Hematopoietic multipotent progenitor cell treated with erythropoietin and hydrocortisone succinate and interleukin-3 and kit ligand, for 8 days (in vitro differentiated cells): ENCODE measurements at regions not wholly inside any gene's neighbourhood (a gene's known extent, or its start where the extent isn't known, plus 50 kb on each side); places are given as distances from the start of the nearest gene placed in this dataset.
"Not testable (repeated sequence)": the region's sequence is repeated elsewhere in the genome, so short reads cannot be mapped to it uniquely, and the experiment has no call there.

Source experiments
- DNase-seq: peaks from one replicate; pipeline ENCODE4 v3.0.0-alpha.2; 2015

DNA sequence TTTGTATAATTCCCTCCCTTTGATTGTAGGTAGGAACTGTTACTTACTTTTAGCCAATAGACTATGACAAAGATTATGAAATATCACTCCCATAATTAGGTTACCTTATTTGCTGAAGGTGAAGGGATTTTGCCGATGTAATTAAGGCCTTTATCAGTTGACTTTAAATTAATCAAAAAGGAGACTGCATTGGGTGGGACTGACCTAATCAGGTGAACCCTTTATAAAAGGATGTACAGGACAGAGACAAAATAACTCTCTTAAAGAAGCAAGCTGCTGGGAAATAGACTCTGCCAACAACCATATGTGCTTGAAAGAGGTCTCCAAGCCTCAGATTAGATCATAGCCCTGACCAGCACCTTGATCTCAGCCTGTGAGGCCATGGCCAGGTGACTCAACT, 167.6 kb downstream of the SOX3 start:
- no peak for DNase-seq

GRCh38 chrX:140318296-140318695, 186.6 kb downstream of the SOX3 start:
- no peak for DNase-seq

DNA sequence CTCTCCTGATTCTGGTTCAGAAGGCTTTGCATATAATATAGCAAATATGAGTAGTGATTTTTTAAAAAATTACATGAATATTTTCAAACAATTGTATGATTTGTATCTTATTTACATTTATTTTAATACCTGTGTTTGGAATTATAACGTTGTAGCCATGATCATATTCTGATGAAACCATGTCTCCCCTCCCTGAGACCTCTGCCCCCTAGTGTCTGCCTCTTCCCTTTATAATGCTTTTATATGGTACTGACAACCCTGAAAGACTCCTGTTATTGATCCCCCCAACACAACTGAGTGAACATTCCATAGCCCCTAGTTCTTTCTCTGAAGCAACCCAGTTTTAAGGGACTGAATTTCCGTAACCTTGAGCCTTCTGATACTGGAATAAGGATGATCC, 187.4 kb downstream of the SOX3 start:
- DNase-seq, result no peak

GRCh38 chrX:140298960-140299825, 205.7 kb downstream of the SOX3 start:
- no peak for DNase-seq

DNA sequence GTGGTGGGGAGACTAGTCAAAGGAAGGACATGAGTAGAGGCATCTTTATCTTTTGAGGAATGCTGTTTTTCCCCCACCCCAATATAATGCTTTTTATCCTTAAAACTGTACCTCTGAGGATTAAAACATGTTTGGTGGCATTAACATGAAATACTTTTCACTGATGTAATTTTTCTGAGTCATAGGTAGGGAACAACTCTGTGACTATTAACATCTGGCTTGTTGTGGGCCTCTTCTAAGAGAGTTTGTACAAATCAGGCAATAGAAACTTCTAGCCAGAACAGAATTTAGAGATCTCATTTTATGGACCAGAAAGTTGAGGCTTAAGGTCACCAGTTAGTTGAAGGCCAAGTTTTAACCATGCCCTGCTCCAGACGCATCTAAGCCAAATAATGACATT, 207.6 kb downstream of the SOX3 start:
- DNase-seq, result no peak

DNA sequence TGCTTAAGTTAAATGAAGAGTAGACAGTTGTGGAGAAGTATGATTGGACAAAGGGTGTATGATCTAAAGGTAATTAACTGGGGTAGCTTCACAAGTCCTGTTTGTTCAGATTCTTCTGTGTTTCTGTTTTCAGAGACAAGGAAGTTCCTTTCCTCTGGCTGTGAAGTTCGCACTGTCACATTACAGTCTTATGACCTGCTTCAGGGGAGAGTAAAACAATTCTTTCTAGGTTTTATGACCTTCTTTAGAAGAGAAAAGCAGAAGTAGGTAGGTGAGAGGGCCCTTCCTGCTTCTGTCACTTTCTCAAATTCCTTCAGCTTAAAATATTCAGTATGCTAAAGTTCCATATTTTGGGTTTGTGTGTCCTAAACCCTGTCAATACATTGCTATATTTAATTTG, 211.9 kb downstream of the SOX3 start:
- DNase-seq, result no peak

DNA sequence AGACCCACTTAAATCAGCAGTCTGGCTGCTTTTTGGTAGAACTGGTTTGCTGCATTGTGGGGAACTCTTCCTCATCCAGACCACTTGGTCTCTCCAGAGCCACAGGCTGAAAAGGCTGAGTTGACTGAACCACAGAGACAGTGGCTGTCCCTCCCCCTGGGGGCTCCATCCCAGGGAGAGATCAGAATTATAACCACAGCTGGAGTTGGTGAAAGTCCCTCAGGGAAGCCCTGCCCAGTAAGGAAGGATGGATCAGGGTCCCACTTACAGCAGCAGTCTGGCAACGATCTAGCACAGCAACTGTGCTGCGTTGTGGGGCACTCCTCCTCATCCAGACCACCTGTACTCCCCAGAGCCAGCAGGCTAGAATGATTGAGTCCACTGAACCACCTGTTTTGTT, 212.7 kb downstream of the SOX3 start:
- no peak for DNase-seq

DNA sequence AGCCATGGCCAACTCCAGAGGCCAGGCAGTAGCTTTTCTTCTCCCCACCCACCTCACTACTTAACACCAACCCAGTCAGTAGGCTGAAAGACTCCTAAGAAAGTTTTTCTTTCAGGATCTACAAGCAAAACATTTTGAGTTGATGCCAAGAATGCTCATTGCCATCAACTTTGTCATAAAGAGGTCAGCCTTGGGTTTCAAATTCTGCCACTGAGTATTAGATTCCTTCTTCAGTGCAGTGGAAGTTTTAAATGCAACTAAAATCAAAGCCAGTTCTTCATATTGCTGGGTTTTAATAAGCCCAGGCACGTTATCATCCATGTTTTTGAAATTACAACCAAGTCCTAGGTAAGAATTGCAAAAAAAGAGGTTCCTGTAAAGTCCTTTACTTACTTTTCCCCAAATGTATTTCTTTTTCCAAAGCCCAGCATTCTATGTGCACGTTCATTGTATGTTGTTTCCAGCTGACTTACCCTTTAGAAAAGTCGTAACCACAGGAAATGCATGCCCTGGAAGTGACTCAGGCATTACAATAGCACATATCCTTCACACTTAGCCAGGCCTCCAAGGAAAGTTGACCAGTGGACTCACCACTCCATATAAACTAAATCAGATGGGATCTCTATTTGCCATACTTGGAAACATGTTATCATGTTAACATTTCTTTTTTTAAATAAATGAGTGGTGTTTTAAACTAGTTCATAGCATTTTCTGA, 229.9 kb downstream of the SOX3 start:
- no peak for DNase-seq

- no peak for DNase-seq
These were observed 230.9 kb downstream of the SOX3 start for GRCh38 chrX:140273921-140274320.

DNA sequence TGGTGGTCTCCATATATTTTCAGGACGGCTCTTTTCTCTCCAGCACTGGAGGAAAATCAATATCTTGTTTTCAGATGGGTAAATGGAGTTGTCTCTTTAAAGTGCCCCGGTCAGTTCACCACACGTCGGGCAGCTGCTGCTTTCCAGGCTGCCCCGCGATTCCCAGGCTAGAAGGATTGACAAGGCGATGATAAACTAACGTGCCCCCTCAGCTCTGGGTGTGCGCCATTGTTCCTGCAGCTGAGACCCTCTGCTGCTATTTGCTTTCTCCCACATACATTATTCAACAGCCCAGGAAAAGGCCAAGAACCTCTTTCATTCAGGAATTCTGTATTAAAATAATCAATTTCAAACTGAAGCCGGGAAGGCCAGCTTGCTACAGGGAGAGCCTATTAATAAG, 254.5 kb downstream of the SOX3 start:
- no peak for DNase-seq

GRCh38 chrX:140249088-140249487, 255.8 kb downstream of the SOX3 start:
- DNase-seq, result no peak

DNA sequence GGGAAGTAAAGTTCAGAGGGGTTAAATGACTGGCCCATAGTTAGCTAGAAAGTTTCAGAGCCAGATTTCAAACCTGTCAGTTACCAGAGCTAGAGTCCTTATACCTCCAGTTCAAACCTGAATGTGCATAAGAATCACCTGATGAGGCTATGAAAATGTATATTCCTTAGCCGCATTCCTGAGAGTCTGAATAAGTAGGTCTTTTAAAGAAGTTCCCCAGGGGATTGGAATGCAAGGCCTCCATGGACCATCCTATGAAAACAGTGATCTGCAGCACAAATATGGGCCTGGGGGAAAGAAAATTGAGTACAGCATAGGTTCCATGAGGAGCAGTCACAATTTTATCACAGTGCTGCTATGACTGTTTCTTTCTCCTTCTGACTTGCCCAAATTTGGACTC, 263.9 kb upstream of the CXorf66 start:
- DNase-seq, result no peak

DNA sequence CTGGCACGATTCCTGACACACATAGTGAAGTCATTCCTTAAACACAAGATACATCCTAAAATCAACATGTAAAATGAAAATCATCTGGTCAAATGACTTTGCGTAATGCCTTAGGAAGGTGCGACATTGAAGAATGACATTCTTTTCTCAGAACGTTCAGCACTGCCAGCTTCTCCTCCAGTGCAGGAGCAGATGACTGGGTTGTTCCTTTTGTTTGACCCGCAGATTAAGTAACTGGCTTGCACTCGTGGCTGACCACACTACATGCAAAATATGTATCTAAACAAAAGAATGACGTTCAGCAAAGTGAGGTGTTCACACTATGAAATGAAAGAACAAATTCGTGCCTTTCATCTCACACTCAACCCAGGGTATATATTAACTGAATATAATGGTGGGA, 260.7 kb upstream of the CXorf66 start:
- DNase-seq, result not testable (repeated sequence)

GRCh38 chrX:140215894-140216293, 250.6 kb upstream of the CXorf66 start:
- DNase-seq, result not testable (repeated sequence)

GRCh38 chrX:140214518-140214917, 249.2 kb upstream of the CXorf66 start:
- DNase-seq, result not testable (repeated sequence)

DNA sequence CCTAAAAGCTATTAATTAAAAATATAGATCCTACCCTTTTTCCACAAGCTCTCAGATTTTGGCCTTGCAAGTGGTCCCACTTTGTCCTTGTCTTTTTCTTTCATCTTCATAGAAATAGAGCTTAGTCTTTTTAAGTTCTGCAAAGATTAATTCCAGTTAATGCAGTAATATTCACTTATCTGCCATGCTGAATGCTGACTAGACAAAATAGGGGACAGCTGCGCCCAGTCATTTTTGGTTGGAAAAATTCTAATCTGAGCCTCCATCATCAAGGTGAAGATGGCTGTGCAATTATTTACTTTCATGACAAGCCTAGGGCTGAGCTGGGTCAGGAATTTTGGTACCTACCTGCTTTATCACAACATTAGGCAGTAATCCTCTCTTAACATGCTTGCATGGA, 241.3 kb upstream of the CXorf66 start:
- no peak for DNase-seq

- DNase-seq, result no peak
These were observed 225.3 kb upstream of the CXorf66 start for GRCh38 chrX:140190441-140191108.

- no peak for DNase-seq
These were observed 215.3 kb upstream of the CXorf66 start for GRCh38 chrX:140180585-140180984.

- no peak for DNase-seq
These were observed 212.5 kb upstream of the CXorf66 start for GRCh38 chrX:140177821-140178220.

DNA sequence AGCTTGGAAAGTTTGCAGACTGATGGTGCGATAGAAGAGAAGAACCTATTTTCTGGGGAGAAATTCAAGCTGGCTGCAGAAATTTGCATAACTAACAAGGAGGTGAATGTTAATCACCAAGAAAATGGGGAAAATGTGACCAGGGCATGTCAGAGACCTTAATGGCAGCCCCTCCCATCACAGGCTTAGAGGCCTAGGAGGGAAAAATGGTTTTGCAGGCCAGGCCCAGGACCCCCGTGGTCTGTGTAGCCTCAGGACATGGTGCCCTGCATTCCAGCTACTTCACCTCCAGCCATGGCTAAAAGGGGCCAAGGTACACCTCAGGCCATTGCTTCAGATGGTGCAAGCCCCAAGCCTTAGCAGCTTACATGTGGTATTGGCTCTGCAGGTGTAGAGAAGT, 207.1 kb upstream of the CXorf66 start:
- no peak for DNase-seq

- DNase-seq, result no peak
These were observed 202.2 kb upstream of the CXorf66 start for GRCh38 chrX:140167551-140167950.

GRCh38 chrX:140165849-140166248, 200.5 kb upstream of the CXorf66 start:
- no peak for DNase-seq

DNA sequence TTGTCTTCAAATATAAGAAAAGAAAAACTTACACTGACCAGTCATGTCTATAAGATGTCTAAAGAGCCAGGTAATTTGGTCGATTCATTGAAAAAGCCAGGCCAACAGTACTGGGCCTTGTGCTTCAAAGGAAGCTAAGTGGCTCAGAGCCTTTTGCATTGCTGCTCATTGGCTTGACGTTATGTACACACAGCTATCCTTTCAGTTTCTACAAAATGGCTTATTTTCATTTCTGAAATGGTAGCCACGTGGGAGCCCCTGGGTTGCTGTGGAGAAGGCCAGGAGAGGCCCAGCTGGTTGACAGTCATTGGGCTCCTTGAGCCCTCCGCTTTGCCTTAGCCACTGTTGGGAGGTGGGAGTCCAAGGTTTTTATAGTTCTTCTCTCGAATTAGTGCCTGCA, 199.1 kb upstream of the CXorf66 start:
- DNase-seq, result no peak
